ACHN (cell line): ENCODE measurements at regions not wholly inside any gene's neighbourhood (a gene's known extent, or its start where the extent isn't known, plus 50 kb on each side); places are given as distances from the start of the nearest gene placed in this dataset.
"Not testable (repeated sequence)": the region's sequence is repeated elsewhere in the genome, so short reads cannot be mapped to it uniquely, and the experiment has no call there.

Experiments used
- DNase-seq: peaks from one replicate; pipeline ENCODE4 v3.0.0-alpha.2; 2015
- in situ Hi-C: cut with HindIII; loops from 2 replicates; pipeline ENCODE4 v1.10.0; 2017; ENCODE audit warnings: low sequenced_read_pairs, low pct_ligation_motif_present, low pct_unique_long_range_greater_than_20kb

- in situ Hi-C loops = no loop called here
These were observed 834.2 kb upstream of the GALNTL6 start for GRCh38 chr4:170978990-170979389.

GRCh38 chr4:170949084-170949483, 859.3 kb upstream of the AADAT start:
- no peak for DNase-seq
- in situ Hi-C loops = no loop called here

More at GRCh38 chr4:170978990-170979389, 834.2 kb upstream of the GALNTL6 start:
- DNase-seq = no peak

GRCh38 chr4:170940043-170940724, 850.4 kb upstream of the AADAT start:
- in situ Hi-C loops = no loop called here

GRCh38 chr4:170938588-170938987, 848.8 kb upstream of the AADAT start:
- no peak for DNase-seq
- in situ Hi-C loops = no loop called here

More at GRCh38 chr4:170940043-170940724, 850.4 kb upstream of the AADAT start:
- DNase-seq = no peak

- in situ Hi-C loops = no loop called here
- no peak for DNase-seq
These were observed 841.6 kb upstream of the AADAT start for GRCh38 chr4:170931321-170931720.

- no peak for DNase-seq
- in situ Hi-C loops = no loop called here
These were observed 798.9 kb upstream of the AADAT start for GRCh38 chr4:170888660-170889059.

GRCh38 chr4:170887396-170887795, 797.6 kb upstream of the AADAT start:
- in situ Hi-C loops = no loop called here
- DNase-seq = no peak

- no peak for DNase-seq
- in situ Hi-C loops = no loop called here
These were observed 795.3 kb upstream of the AADAT start for GRCh38 chr4:170884969-170885570.

GRCh38 chr4:170881646-170882045, 791.9 kb upstream of the AADAT start:
- DNase-seq, in situ Hi-C loops: not testable (repeated sequence)

- in situ Hi-C loops = no loop called here
- DNase-seq = peak; percentile 4
These were observed 786.1 kb upstream of the AADAT start for GRCh38 chr4:170875868-170876267.

- no peak for DNase-seq
- in situ Hi-C loops = no loop called here
These were observed 783.0 kb upstream of the AADAT start for GRCh38 chr4:170872794-170873193.

- no peak for DNase-seq
These were observed 778.4 kb upstream of the AADAT start for GRCh38 chr4:170868170-170868569.

GRCh38 chr4:170854097-170854496, 764.3 kb upstream of the AADAT start:
- in situ Hi-C loops = no loop called here
- no peak for DNase-seq

More at GRCh38 chr4:170868170-170868569, 778.4 kb upstream of the AADAT start:
- in situ Hi-C loops = no loop called here

GRCh38 chr4:170853422-170854021, 763.8 kb upstream of the AADAT start:
- in situ Hi-C loops = no loop called here
- DNase-seq = peak; percentile 52

- DNase-seq = no peak
- in situ Hi-C loops = no loop called here
These were observed 760.2 kb upstream of the AADAT start for GRCh38 chr4:170849969-170850368.

- DNase-seq = no peak
- in situ Hi-C loops = no loop called here
These were observed 738.0 kb upstream of the AADAT start for GRCh38 chr4:170827562-170828274.

- no peak for DNase-seq
- in situ Hi-C loops = no loop called here
These were observed 729.0 kb upstream of the AADAT start for GRCh38 chr4:170818786-170819185.

- DNase-seq = no peak
- in situ Hi-C loops = no loop called here
These were observed 715.6 kb upstream of the AADAT start for GRCh38 chr4:170805352-170805751.

- in situ Hi-C loops = no loop called here
- no peak for DNase-seq
These were observed 715.2 kb upstream of the AADAT start for GRCh38 chr4:170804930-170805329.
